H1 (cell line): ENCODE measurements at regions not wholly inside any gene's neighbourhood (a gene's known extent, or its start where the extent isn't known, plus 50 kb on each side); places are given as distances from the start of the nearest gene placed in this dataset.

ENCODE experiments used
- ASH2L ChIP-seq: fragments of 200-600, 300-600 bp; sonication (generic); IDR thresholded peaks from one replicate; pipeline ENCODE4 v1.7.1; 2017; ENCODE audit warnings: low read length
- CBX8 ChIP-seq: fragments of 300-800, 300-1000 bp; sonication (generic); IDR thresholded peaks from 2 replicates; pipeline ENCODE4 v1.7.1; 2016; ENCODE audit warnings: low read depth, low read length, borderline replicate concordance
- CEBPB ChIP-seq: IDR thresholded peaks from 2 replicates; pipeline ENCODE4 v1.6.1; 2012; ENCODE audit warnings: low read depth, low read length
- KDM4A ChIP-seq: IDR thresholded peaks from one replicate; pipeline ENCODE4 v1.7.1; 2012; ENCODE audit warnings: low read depth, mild to moderate bottlenecking, moderate library complexity, low read length, inconsistent platforms; ENCODE audit not compliant: severe bottlenecking
- SIRT6 ChIP-seq: IDR thresholded peaks from one replicate; pipeline ENCODE4 v1.7.1; 2012; ENCODE audit warnings: low read length, inconsistent platforms
- SP1 ChIP-seq: IDR thresholded peaks from 2 replicates; pipeline ENCODE4 v1.6.1; 2011; ENCODE audit warnings: low read depth, low read length
- TEAD4 ChIP-seq: IDR thresholded peaks from 2 replicates; pipeline ENCODE4 v1.6.1; 2012; ENCODE audit warnings: low read depth, low read length, inconsistent platforms, mixed read lengths
- YY1 ChIP-seq: IDR thresholded peaks from 2 replicates; pipeline ENCODE4 v1.6.1; 2011; ENCODE audit warnings: low read depth, mild to moderate bottlenecking, low read length

DNA sequence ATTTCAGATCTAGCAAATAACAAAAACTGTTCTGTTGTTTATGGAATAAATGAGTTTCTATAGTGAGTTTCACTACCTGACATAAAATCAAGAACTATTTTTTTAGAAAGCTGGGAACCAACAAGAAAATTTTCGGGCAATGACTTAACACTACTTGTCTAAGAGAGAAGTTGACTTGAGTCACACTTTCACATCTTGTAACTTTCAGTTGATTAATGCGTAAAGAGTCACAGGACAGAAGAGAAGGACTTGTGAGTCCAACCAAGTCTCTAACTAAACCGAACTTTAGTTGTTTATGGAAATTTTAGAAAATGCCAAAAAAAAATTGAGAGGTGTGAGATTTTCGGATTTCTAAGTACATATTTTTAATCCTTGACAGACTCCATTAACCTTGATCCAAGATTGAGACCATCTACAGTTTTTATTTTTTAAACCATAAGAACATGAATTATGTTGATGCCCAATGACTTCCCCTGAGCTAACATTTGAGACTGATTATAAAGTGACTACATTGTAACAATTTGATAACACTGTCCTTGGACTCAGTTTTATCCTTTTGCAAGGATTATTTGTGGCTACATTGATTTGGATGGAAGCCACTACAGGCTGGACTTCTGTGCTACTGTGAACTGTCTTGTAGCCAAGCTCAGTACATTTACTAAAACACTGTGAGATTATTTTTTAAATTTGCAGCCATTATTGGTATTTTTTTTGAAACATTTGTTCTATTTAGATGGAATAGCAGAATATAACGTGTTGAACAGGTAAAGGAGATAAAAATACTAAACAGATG is 284.0 kb downstream of the PTPRC start (continued):
- TF ChIP-seq KDM4A (no peak), SIRT6 (no peak), SP1 (no peak), ASH2L (no peak), CBX8 (no peak), TEAD4 (no peak), CEBPB (no peak), YY1 (no peak)
